Adrenal gland (tissue), 9 donors: ENCODE measurements at regions not wholly inside any gene's neighbourhood (a gene's known extent, or its start where the extent isn't known, plus 50 kb on each side); places are given as distances from the start of the nearest gene placed in this dataset.

Experiments used
- DNase-seq, 7 donors: peaks; one replicate each; pipeline ENCODE4 v3.0.0-alpha.2; 2019 to 2020
- H3K27ac ChIP-seq, 5 donors: fragments of 200-600 bp; sonication (generic) in 4 of 5; 1 replicate in 3 of 5; 2 replicates in 2 of 5; pipeline versions ENCODE4 v1.5.1 to v1.8.0; 2016 to 2020; ENCODE audit warnings: mild to moderate bottlenecking in 1 of 5
- H3K27me3 ChIP-seq: fragments of 200-600 bp; 2 replicates; pipeline ENCODE4 v1.8.0; 2021
- H3K36me3 ChIP-seq, 2 donors: fragments of 200-600 bp; replicated peaks in 1 of 2; 1 replicate in 1 of 2; 2 replicates in 1 of 2; pipeline versions ENCODE4 v1.5.1 to v1.8.0; 2018 to 2022
- H3K4me1 ChIP-seq, 2 donors: fragments of 200-600 bp; replicated peaks in 1 of 2; 1 replicate in 1 of 2; 2 replicates in 1 of 2; pipeline versions ENCODE4 v1.5.1 to v1.8.0; 2018 to 2021
- H3K4me3 ChIP-seq, 4 donors: fragments of 200-600 bp; sonication (generic) in 3 of 4; one replicate each; pipeline ENCODE4 v1.5.1; 2016 to 2018
- H3K9me3 ChIP-seq, 3 donors: fragments of 200-600 bp; sonication (generic) in 1 of 3; replicated peaks in 1 of 3; 1 replicate in 2 of 3; 2 replicates in 1 of 3; pipeline versions ENCODE4 v1.5.1 to v1.8.0; 2016 to 2021
- CTCF ChIP-seq, 6 experiments: fragments of 450-650 bp in 4 of 6; fragments of 200-600 bp in 2 of 6; sonication (generic) in 1 of 6; IDR thresholded peaks; 1 replicate in 5 of 6; 2 replicates in 1 of 6; pipeline versions ENCODE4 v1.5.1 to v1.8.0; 2016 to 2021; ENCODE audit warnings: antibody characterized with exemption in 6 of 6, mild to moderate bottlenecking in 2 of 6, moderate library complexity in 1 of 6
- POLR2A ChIP-seq, 2 donors: fragments of 450-650 bp; IDR thresholded peaks; one replicate each; pipeline ENCODE4 v1.6.1; 2017; ENCODE audit warnings: antibody characterized with exemption in 2 of 2, mild to moderate bottlenecking in 2 of 2, moderate library complexity in 1 of 2
- WGBS, 4 donors: extraction: QIAGEN DNeasy Blood & Tissue Kit in 2 of 4; methylation state at CpG; one replicate each; pipeline versions ENCODE4 v1.1.5 to v1.1.7; 2013 to 2017; 5-methylcytosine and 5-hydroxymethylcytosine counted together
- intact Hi-C, 2 donors: fragments of 100-400 bp; cut with DNase I; formaldehyde crosslinking; loops; one replicate each; pipeline versions ENCODE4 v1.14.1 to v1.15.0; 2022 to 2023
- donor health status: healthy with polysubstance abuse.
- donor health status: Bipolar disorder and iron deficiency.
- donor health status: DM: yes; HTN: yes; CAD: no.
- donor health status: DM: no; HTN: no; CAD: no.
- donor health status: DM: no; HTN: no; CAD: no.

- 66 to 86% (median 75%) methylated on average over 3 to 5 of the region's 5 CpGs for WGBS, 4 donors
- H3K4me3 ChIP-seq: no peak overlapping the region
- no peaks in the 10 kb centered on the region for H3K4me1 ChIP-seq
- peaks cover 8% of the 10 kb centered on the region for H3K27me3 ChIP-seq
- TF ChIP-seq CTCF (IDR thresholded peaks at IDR 0.05): no peak
- no peak for TF ChIP-seq POLR2A (IDR thresholded peaks at IDR 0.05)
- H3K9me3 ChIP-seq: no peaks in the 10 kb centered on the region
- no peak for DNase-seq
- H3K36me3 ChIP-seq: no peaks in the 10 kb centered on the region
- H3K27ac ChIP-seq: no peak overlapping the region
- intact Hi-C loops: no loop called here
These were observed 184.5 kb downstream of the CLCN4 start for GRCh38 chrX:10341309-10341708.

GRCh38 chrX:10350221-10350620 lies 193.4 kb downstream of the CLCN4 start:
- H3K4me3 ChIP-seq: no peak overlapping the region
- TF ChIP-seq CTCF (IDR thresholded peaks at IDR 0.05) (no peak), POLR2A (IDR thresholded peaks at IDR 0.05) (no peak)
- no peaks in the 10 kb centered on the region for H3K27me3 ChIP-seq
- H3K9me3 ChIP-seq: no peaks in the 10 kb centered on the region
- no peaks in the 10 kb centered on the region for H3K36me3 ChIP-seq
- no peak overlapping the region for H3K27ac ChIP-seq
- no peaks in the 10 kb centered on the region for H3K4me1 ChIP-seq
- no peak for DNase-seq
- intact Hi-C loops: no loop called here

- Histone ChIP-seq H3K27me3 (no peaks in the 10 kb centered on the region), H3K4me1 (no peaks in the 10 kb centered on the region), H3K36me3 (no peaks in the 10 kb centered on the region), H3K27ac (no peak overlapping the region), H3K9me3 (no peaks in the 10 kb centered on the region), H3K4me3 (no peak overlapping the region)
- TF ChIP-seq POLR2A (IDR thresholded peaks at IDR 0.05): no peak
- no peak for TF ChIP-seq CTCF (IDR thresholded peaks at IDR 0.05)
- no peak for DNase-seq
- intact Hi-C loops: no loop called here
- WGBS, 4 donors: 40 to 53% (median 46%) methylated on average over 3 of the region's 3 CpGs
These were observed 194.2 kb downstream of the CLCN4 start for GRCh38 chrX:10350981-10351380.

- no peaks in the 10 kb centered on the region for H3K9me3 ChIP-seq
- H3K36me3 ChIP-seq: no peaks in the 10 kb centered on the region
- WGBS, 4 donors: 23 to 48% (median 35%) methylated on average over 1 of the region's 1 CpG
- no peak for DNase-seq
- H3K4me3 ChIP-seq: no peak overlapping the region
- H3K27ac ChIP-seq: no peak overlapping the region
- intact Hi-C loops: no loop called here
- no peaks in the 10 kb centered on the region for H3K27me3 ChIP-seq
- TF ChIP-seq CTCF (IDR thresholded peaks at IDR 0.05): no peak
- no peak for TF ChIP-seq POLR2A (IDR thresholded peaks at IDR 0.05)
- no peaks in the 10 kb centered on the region for H3K4me1 ChIP-seq
These were observed 195.8 kb downstream of the CLCN4 start for GRCh38 chrX:10352536-10352935.
